PC-3 (cell line): ENCODE measurements at regions not wholly inside any gene's neighbourhood (a gene's known extent, or its start where the extent isn't known, plus 50 kb on each side); places are given as distances from the start of the nearest gene placed in this dataset.
"Not testable (repeated sequence)": the region's sequence is repeated elsewhere in the genome, so short reads cannot be mapped to it uniquely, and the experiment has no call there.

Source experiments
- ATAC-seq: fragments of 200-7000 bp; cut with Tn5 transposase; 2 replicates; pipeline ENCODE4 v1.9.1; 2020; ENCODE audit warnings: mild to moderate bottlenecking, moderate library complexity
- BruUV-seq: library from RNA; stranded (reverse); fragments of 400-500 nt; replicated peaks from 2 replicates; lab custom pipeline; 2021; lab: Mats Ljungman, UMichigan
- CTCF ChIA-PET: fragments of 300-600 bp; sonication (Branson Sonifier 250); formaldehyde crosslinking; loops from one replicate; lab custom pipeline; 2022; ENCODE audit warnings: antibody characterized with exemption; lab: Charles Lee
- POLR2A ChIA-PET: fragments of 300-600 bp; sonication (Branson Sonifier 250); formaldehyde crosslinking; loops from one replicate; lab custom pipeline; 2022; ENCODE audit warnings: antibody characterized with exemption; ENCODE audit not compliant: unreplicated experiment; lab: Charles Lee
- DNase-seq: peaks from one replicate; pipeline ENCODE4 v3.0.0-alpha.2; 2015
- H2AFZ ChIP-seq: fragments of 300-600 bp; sonication (generic); 2 replicates; pipeline ENCODE4 v1.6.0; 2016; ENCODE audit warnings: antibody characterized with exemption, low read length
- H3F3A ChIP-seq: fragments of 300-600 bp; sonication (generic); one replicate; pipeline ENCODE4 v1.6.0; 2017; ENCODE audit warnings: antibody characterized with exemption, low read length, control low read depth, mild to moderate bottlenecking; ENCODE audit not compliant: unreplicated experiment
- H3K27ac ChIP-seq: fragments of 300-600 bp; sonication (generic); 2 replicates; pipeline ENCODE4 v1.5.1; 2016; ENCODE audit warnings: mild to moderate bottlenecking, low read length
- H3K27me3 ChIP-seq: fragments of 300-600 bp; sonication (generic); 2 replicates; pipeline ENCODE4 v1.6.1; 2016; ENCODE audit warnings: low read length, mixed read lengths
- H3K36me3 ChIP-seq: fragments of 300-600 bp; sonication (generic); 2 replicates; pipeline ENCODE4 v1.6.1; 2016; ENCODE audit warnings: low read depth, mixed run types, low read length, mixed read lengths
- H3K4me1 ChIP-seq: fragments of 300-600 bp; sonication (generic); 2 replicates; pipeline ENCODE4 v1.5.1; 2016; ENCODE audit warnings: low read length; ENCODE audit not compliant: insufficient read depth
- H3K4me2 ChIP-seq: fragments of 300-600 bp; sonication (generic); 2 replicates; pipeline ENCODE4 v1.6.0; 2016; ENCODE audit warnings: low read length
- H3K4me3 ChIP-seq: fragments of 300-600 bp; sonication (generic); 2 replicates; pipeline ENCODE4 v1.5.1; 2016; ENCODE audit warnings: mild to moderate bottlenecking, low read length, mixed read lengths
- H3K79me2 ChIP-seq: fragments of 300-600 bp; sonication (generic); 2 replicates; pipeline ENCODE4 v1.6.1; 2017; ENCODE audit warnings: low read length, mixed read lengths
- H3K9ac ChIP-seq: fragments of 300-600 bp; sonication (generic); 2 replicates; pipeline ENCODE4 v1.6.0; 2016; ENCODE audit warnings: mild to moderate bottlenecking, low read length
- H3K9me2 ChIP-seq: fragments of 300-600 bp; sonication (generic); replicated peaks from 2 replicates; pipeline ENCODE4 v1.6.1; 2016; ENCODE audit warnings: mixed run types, low read length, mixed read lengths
- H3K9me3 ChIP-seq: fragments of 300-600 bp; sonication (generic); 2 replicates; pipeline ENCODE4 v1.6.1; 2016; ENCODE audit warnings: low read length, mixed read lengths
- H4K20me1 ChIP-seq: fragments of 300-600 bp; sonication (generic); 2 replicates; pipeline ENCODE4 v1.6.1; 2016; ENCODE audit warnings: low read length, mixed read lengths
- EZH2 ChIP-seq: fragments of 300-600 bp; sonication (generic); IDR thresholded peaks from one replicate; pipeline ENCODE4 v1.6.1; 2017; ENCODE audit warnings: antibody characterized with exemption, mild to moderate bottlenecking, low read length; ENCODE audit not compliant: unreplicated experiment
- EZH2phosphoT487 ChIP-seq: fragments of 300-600 bp; sonication (generic); IDR thresholded peaks from 2 replicates; pipeline ENCODE4 v1.6.1; 2018; ENCODE audit warnings: mild to moderate bottlenecking, antibody characterized with exemption, low read length, borderline replicate concordance
- intact Hi-C: fragments of 100-400 bp; cut with micrococcal nuclease; formaldehyde crosslinking; loops from 2 replicates; pipeline ENCODE4 v1.9.0; 2023
- TF ChIP-seq, protein P1 (sequence below): fragments of 300-600 bp; sonication (generic); conservative IDR thresholded peaks from 2 replicates; pipeline ENCODE4 v1.5.1; 2017; ENCODE audit warnings: antibody characterized with exemption, low read depth, mild to moderate bottlenecking, low read length

DNA sequence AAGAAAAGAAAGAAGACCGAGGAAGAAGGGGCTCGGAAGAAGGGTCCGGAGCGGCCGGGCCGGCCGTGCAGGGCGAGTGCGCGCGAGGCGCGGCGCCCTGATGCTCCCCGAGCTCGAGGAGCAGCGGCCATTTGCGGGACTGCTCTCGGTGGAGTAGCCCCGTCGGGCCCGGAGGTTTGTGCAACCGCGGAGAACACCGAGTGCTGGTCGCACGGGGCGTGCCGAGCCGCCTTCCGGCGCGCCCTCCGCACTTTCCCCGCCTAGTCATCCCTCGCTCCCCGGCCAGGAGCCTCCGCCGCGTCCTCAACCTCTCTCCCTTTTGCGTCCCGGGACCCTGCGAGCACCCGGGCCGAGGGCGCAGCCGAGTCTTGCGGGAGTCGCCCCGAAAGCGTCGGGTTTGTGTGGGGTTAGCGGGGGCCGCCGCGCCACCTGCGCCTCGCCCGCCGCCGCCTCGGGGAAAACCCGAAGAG is 127.4 kb downstream of the LAS1L start:
- TF ChIP-seq EZH2phosphoT487 (no peak), EZH2 (no peak)
- TF ChIP-seq, protein P1, sequence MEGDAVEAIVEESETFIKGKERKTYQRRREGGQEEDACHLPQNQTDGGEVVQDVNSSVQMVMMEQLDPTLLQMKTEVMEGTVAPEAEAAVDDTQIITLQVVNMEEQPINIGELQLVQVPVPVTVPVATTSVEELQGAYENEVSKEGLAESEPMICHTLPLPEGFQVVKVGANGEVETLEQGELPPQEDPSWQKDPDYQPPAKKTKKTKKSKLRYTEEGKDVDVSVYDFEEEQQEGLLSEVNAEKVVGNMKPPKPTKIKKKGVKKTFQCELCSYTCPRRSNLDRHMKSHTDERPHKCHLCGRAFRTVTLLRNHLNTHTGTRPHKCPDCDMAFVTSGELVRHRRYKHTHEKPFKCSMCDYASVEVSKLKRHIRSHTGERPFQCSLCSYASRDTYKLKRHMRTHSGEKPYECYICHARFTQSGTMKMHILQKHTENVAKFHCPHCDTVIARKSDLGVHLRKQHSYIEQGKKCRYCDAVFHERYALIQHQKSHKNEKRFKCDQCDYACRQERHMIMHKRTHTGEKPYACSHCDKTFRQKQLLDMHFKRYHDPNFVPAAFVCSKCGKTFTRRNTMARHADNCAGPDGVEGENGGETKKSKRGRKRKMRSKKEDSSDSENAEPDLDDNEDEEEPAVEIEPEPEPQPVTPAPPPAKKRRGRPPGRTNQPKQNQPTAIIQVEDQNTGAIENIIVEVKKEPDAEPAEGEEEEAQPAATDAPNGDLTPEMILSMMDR = no peak
- BruUV-seq = no TSS peak
- Histone ChIP-seq H3K4me2 (no peak overlapping the region), H2AFZ (no peak overlapping the region), H4K20me1 (no peaks in the 10 kb centered on the region), H3K4me3 (no peak overlapping the region), H3K9me2 (no peaks in the 10 kb centered on the region), H3F3A (no peaks in the 10 kb centered on the region), H3K79me2 (no peaks in the 10 kb centered on the region), H3K9me3 (no peaks in the 10 kb centered on the region), H3K9ac (no peak overlapping the region), H3K27me3 (peaks cover 4% of the 10 kb centered on the region; the same call in 1 of the 2 replicates), H3K36me3 (no peaks in the 10 kb centered on the region), H3K27ac (no peak overlapping the region), H3K4me1 (no peaks in the 10 kb centered on the region)
- CTCF ChIA-PET = no interaction called here
- intact Hi-C loops = no loop called here
- DNase-seq (no peak), ATAC-seq (peak; percentile 22; the same call in 1 of the 2 replicates)
- POLR2A ChIA-PET = no interaction called here

DNA sequence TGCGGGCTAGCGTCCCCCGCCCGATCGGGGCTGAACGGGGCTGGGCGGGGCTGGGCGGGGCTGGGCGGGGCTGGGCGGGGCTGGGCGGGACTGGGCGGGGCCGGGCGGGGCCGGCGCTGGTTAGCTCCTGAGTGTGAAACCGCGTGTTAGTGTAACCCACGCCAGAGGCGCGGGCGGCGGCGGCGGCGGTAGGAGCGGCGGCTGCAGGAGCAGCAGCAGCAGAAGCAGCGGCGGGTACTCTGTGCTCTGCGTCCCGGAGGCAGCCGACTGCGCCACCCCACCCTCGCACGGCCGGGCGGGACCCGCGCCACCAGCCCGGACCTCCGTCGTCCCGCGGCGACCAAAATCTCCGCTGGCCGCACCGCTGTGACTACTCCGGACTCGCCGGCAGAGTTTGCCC is 128.1 kb downstream of the LAS1L start:
- Histone ChIP-seq H3K4me2 (no peak overlapping the region), H3K9ac (no peak overlapping the region), H3F3A (no peaks in the 10 kb centered on the region), H3K79me2 (no peaks in the 10 kb centered on the region), H3K4me1 (no peaks in the 10 kb centered on the region), H3K4me3 (no peak overlapping the region), H3K27ac (no peak overlapping the region), H4K20me1 (no peaks in the 10 kb centered on the region), H3K36me3 (no peaks in the 10 kb centered on the region), H3K27me3 (peaks cover 4% of the 10 kb centered on the region; the same call in 1 of the 2 replicates), H3K9me3 (no peaks in the 10 kb centered on the region), H3K9me2 (no peaks in the 10 kb centered on the region), H2AFZ (no peak overlapping the region)
- POLR2A ChIA-PET = no interaction called here
- intact Hi-C loops = no loop called here
- TF ChIP-seq, protein P1 = no peak
- no peak for TF ChIP-seq EZH2phosphoT487
- TF ChIP-seq EZH2 = no peak
- CTCF ChIA-PET = no interaction called here
- ATAC-seq (peak; percentile 50), DNase-seq (no peak)
- BruUV-seq = no TSS peak

DNA sequence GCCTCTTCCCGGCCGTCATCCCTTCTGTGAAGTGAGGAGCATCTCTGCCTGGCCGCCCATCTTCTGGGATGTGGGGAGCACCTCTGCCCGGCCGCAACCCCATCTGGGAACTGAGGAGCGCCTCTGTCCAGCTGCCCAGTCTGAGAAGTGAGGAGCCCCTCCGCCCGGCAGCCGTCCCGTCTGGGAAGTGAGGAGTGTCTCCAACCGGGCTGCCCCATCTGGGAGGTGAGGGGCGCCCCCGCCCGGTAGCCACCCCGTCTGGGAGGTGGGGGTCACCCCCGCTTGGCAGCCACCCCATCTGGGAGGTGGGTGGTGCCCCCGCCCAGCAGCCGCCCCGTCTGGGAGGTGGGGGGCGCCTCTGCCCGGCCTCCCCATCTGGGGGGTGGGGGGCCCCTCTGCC is 142.3 kb downstream of the LAS1L start:
- intact Hi-C loops = no loop called here
- H3K27me3 ChIP-seq = no peaks in the 10 kb centered on the region
- no peak overlapping the region for H3K27ac ChIP-seq
- no peaks in the 10 kb centered on the region for H3K79me2 ChIP-seq
- ATAC-seq (no peak), DNase-seq (no peak)
- H3K9me2 ChIP-seq = no peaks in the 10 kb centered on the region
- H3K4me3 ChIP-seq = no peak overlapping the region
- H3K4me2 ChIP-seq = no peak overlapping the region
- no peaks in the 10 kb centered on the region for H3K4me1 ChIP-seq
- BruUV-seq = no TSS peak
- H3F3A ChIP-seq = no peaks in the 10 kb centered on the region
- H2AFZ ChIP-seq = no peak overlapping the region
- H3K9me3 ChIP-seq = no peaks in the 10 kb centered on the region
- POLR2A ChIA-PET = no interaction called here
- no peak overlapping the region for H3K9ac ChIP-seq
- CTCF ChIA-PET = no interaction called here
- TF ChIP-seq, protein P1 = no peak
- no peak for TF ChIP-seq EZH2
- TF ChIP-seq EZH2phosphoT487 = no peak
- H4K20me1 ChIP-seq = no peaks in the 10 kb centered on the region
- H3K36me3 ChIP-seq = no peaks in the 10 kb centered on the region

DNA sequence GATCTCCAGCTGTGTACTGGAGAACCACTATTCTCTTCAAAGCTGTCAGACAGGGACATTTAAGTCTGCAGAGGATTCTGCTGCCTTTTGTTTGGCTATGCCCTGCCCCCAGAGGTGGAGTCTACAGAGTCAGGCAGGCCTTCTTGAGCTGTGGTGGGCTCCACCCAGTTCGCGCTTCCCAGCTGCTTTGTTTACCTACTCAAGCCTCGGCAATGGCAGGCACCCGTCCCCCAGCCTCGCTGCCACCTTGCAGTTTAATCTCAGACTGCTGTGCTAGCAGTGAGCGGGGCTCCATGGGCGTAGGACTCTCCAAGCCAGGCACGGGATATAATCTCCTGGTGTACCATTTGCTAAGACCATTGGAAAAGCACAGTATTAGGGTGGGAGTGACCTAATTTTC is 145.5 kb downstream of the LAS1L start:
- ATAC-seq, intact Hi-C loops, POLR2A ChIA-PET: not testable (repeated sequence)

More for the DNA sequence above, 145.5 kb downstream of the LAS1L start:
- H2AFZ ChIP-seq, H3K4me3 ChIP-seq, CTCF ChIA-PET, H3K27me3 ChIP-seq, H4K20me1 ChIP-seq, H3K9ac ChIP-seq, H3F3A ChIP-seq, H3K36me3 ChIP-seq, H3K9me3 ChIP-seq, H3K9me2 ChIP-seq, H3K27ac ChIP-seq, H3K79me2 ChIP-seq, DNase-seq, H3K4me1 ChIP-seq, H3K4me2 ChIP-seq, BruUV-seq: not testable (repeated sequence)
